ENCODE measurements at regions not wholly inside any gene's neighbourhood (a gene's known extent, or its start where the extent isn't known, plus 50 kb on each side); places are given as distances from the start of the nearest gene placed in this dataset.

- H3K9me3 ChIP-seq (ENCODE audit: control insufficient read depth, insufficient read depth, low read length) = no peaks in the 10 kb centered on the region
- H3K27me3 ChIP-seq (ENCODE audit: control insufficient read depth, insufficient read depth, low read length) = no peaks in the 10 kb centered on the region
- DNase-seq (ENCODE audit: low read depth, low spot score) = no peak
- TF ChIP-seq CTCF (IDR thresholded peaks at IDR 0.05; ENCODE audit: low read depth, low read length) = no peak
- H3K4me3 ChIP-seq (ENCODE audit: low read depth, low read length) = no peak overlapping the region
- CTCF ChIA-PET = interaction anchor here (1.4 kb wide), 1 partner anchor 86 kb away, joined by 3 read pairs; no protein-coding TSS in a partner anchor
- POLR2A ChIA-PET = no interaction called here
- H3K27ac ChIP-seq (ENCODE audit: low read depth, low read length) = no peak overlapping the region
Observed at GRCh38 chr20:6467562-6467961, 299.9 kb upstream of the BMP2 start.

- DNase-seq (ENCODE audit: low read depth, low spot score) = no peak
- H3K27ac ChIP-seq (ENCODE audit: low read depth, low read length) = peak overlapping the region; percentile 47
- no peak for TF ChIP-seq CTCF (IDR thresholded peaks at IDR 0.05; ENCODE audit: low read depth, low read length)
- H3K27me3 ChIP-seq (ENCODE audit: control insufficient read depth, insufficient read depth, low read length) = no peaks in the 10 kb centered on the region
- ChIA-PET CTCF (interaction anchor here (1.4 kb wide), 1 partner anchor 85 kb away, joined by 3 read pairs; no protein-coding TSS in a partner anchor), POLR2A (no interaction called here)
- no peak overlapping the region for H3K4me3 ChIP-seq (ENCODE audit: low read depth, low read length)
- no peaks in the 10 kb centered on the region for H3K9me3 ChIP-seq (ENCODE audit: control insufficient read depth, insufficient read depth, low read length)
Observed at GRCh38 chr20:6466075-6466810, 301.2 kb upstream of the BMP2 start.

GRCh38 chr20:6450841-6451240, 316.6 kb upstream of the BMP2 start:
- Histone ChIP-seq H3K27me3 (ENCODE audit: control insufficient read depth, insufficient read depth, low read length) (no peaks in the 10 kb centered on the region), H3K27ac (ENCODE audit: low read depth, low read length) (no peak overlapping the region), H3K4me3 (ENCODE audit: low read depth, low read length) (no peak overlapping the region), H3K9me3 (ENCODE audit: control insufficient read depth, insufficient read depth, low read length) (no peaks in the 10 kb centered on the region)
- ChIA-PET CTCF (no interaction called here), POLR2A (no interaction called here)
- no peak for DNase-seq (ENCODE audit: low read depth, low spot score)
- no peak for TF ChIP-seq CTCF (IDR thresholded peaks at IDR 0.05; ENCODE audit: low read depth, low read length)

- POLR2A ChIA-PET = no interaction called here
- CTCF ChIA-PET = interaction anchor here (0.6 kb wide), 1 partner anchor 1699 kb away, joined by 4 read pairs; no protein-coding TSS in a partner anchor
Observed at GRCh38 chr20:6440443-6440799, 317.6 kb upstream of the FERMT1 start.

More at GRCh38 chr20:6440443-6440799, 317.6 kb upstream of the FERMT1 start:
- TF ChIP-seq CTCF (IDR thresholded peaks at IDR 0.05; ENCODE audit: low read depth, low read length) = no peak
- no peaks in the 10 kb centered on the region for H3K9me3 ChIP-seq (ENCODE audit: control insufficient read depth, insufficient read depth, low read length)
- H3K4me3 ChIP-seq (ENCODE audit: low read depth, low read length) = no peak overlapping the region
- H3K27ac ChIP-seq (ENCODE audit: low read depth, low read length) = no peak overlapping the region
- no peak for DNase-seq (ENCODE audit: low read depth, low spot score)
- no peaks in the 10 kb centered on the region for H3K27me3 ChIP-seq (ENCODE audit: control insufficient read depth, insufficient read depth, low read length)

All from AG04450 (cell line).